OCI-LY7 (cell line): ENCODE measurements at regions not wholly inside any gene's neighbourhood (a gene's known extent, or its start where the extent isn't known, plus 50 kb on each side); places are given as distances from the start of the nearest gene placed in this dataset.

ENCODE experiments used
- BruUV-seq: library from RNA; stranded (reverse); fragments of 400-500 nt; replicated peaks from 2 replicates; lab custom pipeline; 2021; lab: Mats Ljungman, UMichigan
- CTCF ChIA-PET: fragments of 300-600 bp; sonication (Branson Sonifier 250); formaldehyde crosslinking; loops from one replicate; lab custom pipeline; 2022; ENCODE audit warnings: antibody characterized with exemption; ENCODE audit not compliant: unreplicated experiment; lab: Charles Lee
- POLR2A ChIA-PET: fragments of 300-600 bp; sonication (Branson Sonifier 250); formaldehyde crosslinking; loops from one replicate; lab custom pipeline; 2022; ENCODE audit warnings: antibody characterized with exemption; lab: Charles Lee
- DNase-seq: peaks from one replicate; pipeline ENCODE4 v3.0.0-alpha.2; 2015; ENCODE audit warnings: low spot score
- H2AFZ ChIP-seq: fragments of 200-600 bp; sonication (generic), shearing (Covaris generic); 2 replicates; pipeline ENCODE4 v1.6.1; 2014; ENCODE audit warnings: mild to moderate bottlenecking, antibody characterized with exemption, low read length, moderate library complexity
- H3K27ac ChIP-seq: fragments of 200-600 bp; sonication (generic); 2 replicates; pipeline ENCODE4 v1.5.1; 2014; ENCODE audit warnings: mixed run types, low read depth, mild to moderate bottlenecking, moderate library complexity, low read length, inconsistent platforms; ENCODE audit not compliant: poor library complexity, severe bottlenecking
- H3K36me3 ChIP-seq: fragments of 200-600 bp; sonication (generic); 2 replicates; pipeline ENCODE4 v1.6.1; 2014; ENCODE audit warnings: mild to moderate bottlenecking, antibody characterized with exemption, low read length, moderate library complexity, mixed read lengths; ENCODE audit not compliant: insufficient read depth
- H3K4me1 ChIP-seq: fragments of 200-600 bp; sonication (generic); 2 replicates; pipeline ENCODE4 v1.5.1; 2014; ENCODE audit warnings: mild to moderate bottlenecking, low read length; ENCODE audit not compliant: insufficient read depth, poor library complexity, severe bottlenecking
- H3K4me2 ChIP-seq: fragments of 200-600 bp; sonication (generic); 2 replicates; pipeline ENCODE4 v1.6.1; 2014; ENCODE audit warnings: mild to moderate bottlenecking, low read length
- H3K4me3 ChIP-seq: fragments of 200-600 bp; sonication (generic); 2 replicates; pipeline ENCODE4 v1.5.1; 2014; ENCODE audit warnings: mild to moderate bottlenecking, low read depth, low read length; ENCODE audit not compliant: poor library complexity, severe bottlenecking
- H3K79me2 ChIP-seq: fragments of 200-600 bp; sonication (generic); 2 replicates; pipeline ENCODE4 v1.6.1; 2016; ENCODE audit warnings: low read depth, mild to moderate bottlenecking, low read length, moderate library complexity, mixed read lengths; ENCODE audit not compliant: insufficient read depth
- H3K9me2 ChIP-seq: fragments of 200-600 bp; sonication (generic); 2 replicates; pipeline ENCODE4 v1.6.1; 2016; ENCODE audit warnings: mild to moderate bottlenecking, low read length, mixed read lengths; ENCODE audit not compliant: insufficient read depth
- H3K9me3 ChIP-seq: fragments of 200-600 bp; sonication (generic); 2 replicates; pipeline ENCODE4 v1.6.1; 2014; ENCODE audit warnings: mild to moderate bottlenecking, mixed run types, low read length, mixed read lengths
- H4K20me1 ChIP-seq: fragments of 200-600 bp; sonication (generic); 2 replicates; pipeline ENCODE4 v1.6.1; 2014; ENCODE audit warnings: mild to moderate bottlenecking, antibody characterized with exemption, low read length, moderate library complexity, mixed read lengths; ENCODE audit not compliant: insufficient read depth
- CTCF ChIP-seq: fragments of 200-600 bp; sonication (generic); conservative IDR thresholded peaks from 2 replicates; pipeline ENCODE4 v1.5.1; 2014; ENCODE audit warnings: mild to moderate bottlenecking, antibody characterized with exemption, low read length, moderate library complexity, mixed read lengths
- EZH2phosphoT487 ChIP-seq: fragments of 200-600 bp; sonication (generic); IDR thresholded peaks from 2 replicates; pipeline ENCODE4 v1.6.1; 2018; ENCODE audit warnings: low read depth, borderline replicate concordance, mild to moderate bottlenecking, mixed run types, antibody characterized with exemption, low read length, moderate library complexity, mixed read lengths
- intact Hi-C: fragments of 100-400 bp; cut with micrococcal nuclease; formaldehyde crosslinking; loops from one replicate; pipeline ENCODE4 v1.10.0; 2022; ENCODE audit not compliant: unreplicated experiment

GRCh38 chrX:129007631-129008030 is 515.7 kb downstream of the SMARCA1 start:
- BruUV-seq, result no TSS peak
- intact Hi-C loops, result no loop called here
- POLR2A ChIA-PET, result no interaction called here

GRCh38 chrX:129006491-129006890 is 516.8 kb downstream of the SMARCA1 start:
- Histone ChIP-seq H3K36me3 (no peaks in the 10 kb centered on the region), H3K4me1 (no peaks in the 10 kb centered on the region), H2AFZ (no peak overlapping the region), H3K79me2 (no peaks in the 10 kb centered on the region), H3K9me2 (no peaks in the 10 kb centered on the region), H4K20me1 (no peaks in the 10 kb centered on the region), H3K4me3 (no peak overlapping the region), H3K4me2 (no peak overlapping the region), H3K9me3 (no peaks in the 10 kb centered on the region), H3K27ac (no peak overlapping the region)
- CTCF ChIA-PET, result no interaction called here
- TF ChIP-seq EZH2phosphoT487 (no peak), CTCF (no peak)
- DNase-seq, result peak; percentile 54
- intact Hi-C loops, result no loop called here
- POLR2A ChIA-PET, result no interaction called here
- no TSS peak for BruUV-seq

More at GRCh38 chrX:129007631-129008030, 515.7 kb downstream of the SMARCA1 start:
- Histone ChIP-seq H3K4me3 (no peak overlapping the region), H3K4me1 (no peaks in the 10 kb centered on the region), H3K79me2 (no peaks in the 10 kb centered on the region), H3K36me3 (no peaks in the 10 kb centered on the region), H3K9me2 (no peaks in the 10 kb centered on the region), H2AFZ (no peak overlapping the region), H3K27ac (no peak overlapping the region), H4K20me1 (no peaks in the 10 kb centered on the region), H3K4me2 (no peak overlapping the region), H3K9me3 (no peaks in the 10 kb centered on the region)
- DNase-seq, result no peak
- CTCF ChIA-PET, result no interaction called here
- no peak for TF ChIP-seq CTCF
- no peak for TF ChIP-seq EZH2phosphoT487

GRCh38 chrX:129000797-129001196 is 522.5 kb downstream of the SMARCA1 start:
- no peaks in the 10 kb centered on the region for H3K4me1 ChIP-seq
- H3K4me2 ChIP-seq, result no peak overlapping the region
- ChIA-PET POLR2A (no interaction called here), CTCF (no interaction called here)
- no peaks in the 10 kb centered on the region for H3K36me3 ChIP-seq
- no peak overlapping the region for H3K27ac ChIP-seq
- no peak overlapping the region for H2AFZ ChIP-seq
- no peak for TF ChIP-seq EZH2phosphoT487
- TF ChIP-seq CTCF, result no peak
- H3K4me3 ChIP-seq, result no peak overlapping the region
- H4K20me1 ChIP-seq, result no peaks in the 10 kb centered on the region
- no TSS peak for BruUV-seq
- intact Hi-C loops, result no loop called here
- DNase-seq, result no peak
- H3K79me2 ChIP-seq, result no peaks in the 10 kb centered on the region
- no peaks in the 10 kb centered on the region for H3K9me3 ChIP-seq
- H3K9me2 ChIP-seq, result no peaks in the 10 kb centered on the region
